Testis (tissue), 2 donors: ENCODE measurements at regions not wholly inside any gene's neighbourhood (a gene's known extent, or its start where the extent isn't known, plus 50 kb on each side); places are given as distances from the start of the nearest gene placed in this dataset.

Experiments
- CTCF ChIP-seq, 3 experiments: fragments of 450-650 bp in 2 of 3; fragments of 200-600 bp in 1 of 3; sonication (generic) in 1 of 3; IDR thresholded peaks; one replicate each; pipeline ENCODE4 v1.5.1; 2016 to 2019; ENCODE audit warnings: antibody characterized with exemption in 3 of 3, mild to moderate bottlenecking in 2 of 3, moderate library complexity in 1 of 3
- POLR2A ChIP-seq: fragments of 450-650 bp; IDR thresholded peaks from one replicate; pipeline ENCODE4 v1.6.1; 2017; ENCODE audit warnings: antibody characterized with exemption, mild to moderate bottlenecking, moderate library complexity

- TF ChIP-seq CTCF (IDR thresholded peaks at IDR 0.05) (no peak), POLR2A (no peak)
Measured at GRCh38 chr14:96699666-96700065, 97.5 kb upstream of the VRK1 start.
